ENCODE measurements at regions not wholly inside any gene's neighbourhood (a gene's known extent, or its start where the extent isn't known, plus 50 kb on each side); places are given as distances from the start of the nearest gene placed in this dataset.

- dilution Hi-C loops (cut with MboI; ENCODE audit: extremely low pct_ligation_motif_present, low sequenced_read_pairs) = no loop called here
- H3K9me1 ChIP-seq (ENCODE audit: control insufficient read depth, extremely low read depth, insufficient read depth, low read length) = no peaks in the 10 kb centered on the region
- TF ChIP-seq CTCF (optimal IDR thresholded peaks at IDR 0.05 in 1 of 3, IDR thresholded peaks at IDR 0.05 in 1 of 3, conservative IDR thresholded peaks at IDR 0.05 in 1 of 3; ENCODE audit: extremely low read depth in 1 of 3, insufficient read depth in 2 of 3, low read length in 3 of 3) (no peak), EZH2 (IDR thresholded peaks at IDR 0.05; ENCODE audit: low read length) (no peak)
- H3K4me2 ChIP-seq (ENCODE audit: control insufficient read depth, extremely low read depth, insufficient read depth, low read depth, low read length) = no peak overlapping the region
- no peak overlapping the region for H3K27ac ChIP-seq (ENCODE audit: control insufficient read depth, insufficient read depth, low read length)
- H3K36me3 ChIP-seq (ENCODE audit: control insufficient read depth in 2 of 2, extremely low read depth in 1 of 2, insufficient read depth in 2 of 2, low read length in 2 of 2) = no peaks in the 10 kb centered on the region
- H4K20me1 ChIP-seq (ENCODE audit: control insufficient read depth, extremely low read depth, insufficient read depth, low read length) = no peaks in the 10 kb centered on the region
- no peak for FAIRE-seq
- no peak for DNase-seq (ENCODE audit: low read depth, low spot score)
- no peak overlapping the region for H3K9ac ChIP-seq (ENCODE audit: control insufficient read depth, extremely low read depth, insufficient read depth, low read length)
- H3K9me3 ChIP-seq (ENCODE audit: control insufficient read depth, low read depth, low read length) = peaks cover 4% of the 10 kb centered on the region
- no peak overlapping the region for H3K4me3 ChIP-seq (ENCODE audit: control insufficient read depth in 2 of 3, extremely low read depth in 1 of 3, insufficient read depth in 2 of 3, low read depth in 1 of 3, low read length in 3 of 3)
- H3K79me2 ChIP-seq (ENCODE audit: control insufficient read depth, insufficient read depth, low read length) = no peaks in the 10 kb centered on the region
- H2AFZ ChIP-seq (ENCODE audit: control insufficient read depth, low read length) = no peak overlapping the region
- H3K27me3 ChIP-seq (ENCODE audit: control insufficient read depth, extremely low read depth, insufficient read depth, low read length) = no peaks in the 10 kb centered on the region
- no peaks in the 10 kb centered on the region for H3K4me1 ChIP-seq (ENCODE audit: control insufficient read depth, extremely low read depth, insufficient read depth, low read length)
These were observed 266.2 kb upstream of the FOXF1 start for GRCh38 chr16:86244158-86244557.

GRCh38 chr16:86244936-86245335 is 265.4 kb upstream of the FOXF1 start:
- Histone ChIP-seq H3K9me1 (ENCODE audit: control insufficient read depth, extremely low read depth, insufficient read depth, low read length) (no peaks in the 10 kb centered on the region), H4K20me1 (ENCODE audit: control insufficient read depth, extremely low read depth, insufficient read depth, low read length) (no peaks in the 10 kb centered on the region), H3K79me2 (ENCODE audit: control insufficient read depth, insufficient read depth, low read length) (no peaks in the 10 kb centered on the region), H3K27ac (ENCODE audit: control insufficient read depth, insufficient read depth, low read length) (no peak overlapping the region), H3K9me3 (ENCODE audit: control insufficient read depth, low read depth, low read length) (peaks cover 4% of the 10 kb centered on the region), H3K4me2 (ENCODE audit: control insufficient read depth, extremely low read depth, insufficient read depth, low read depth, low read length) (no peak overlapping the region), H3K4me3 (ENCODE audit: control insufficient read depth in 2 of 3, extremely low read depth in 1 of 3, insufficient read depth in 2 of 3, low read depth in 1 of 3, low read length in 3 of 3) (no peak overlapping the region), H3K4me1 (ENCODE audit: control insufficient read depth, extremely low read depth, insufficient read depth, low read length) (no peaks in the 10 kb centered on the region), H2AFZ (ENCODE audit: control insufficient read depth, low read length) (no peak overlapping the region), H3K9ac (ENCODE audit: control insufficient read depth, extremely low read depth, insufficient read depth, low read length) (no peak overlapping the region), H3K27me3 (ENCODE audit: control insufficient read depth, extremely low read depth, insufficient read depth, low read length) (no peaks in the 10 kb centered on the region), H3K36me3 (ENCODE audit: control insufficient read depth in 2 of 2, extremely low read depth in 1 of 2, insufficient read depth in 2 of 2, low read length in 2 of 2) (no peaks in the 10 kb centered on the region)
- FAIRE-seq (no peak), DNase-seq (ENCODE audit: low read depth, low spot score) (no peak)
- TF ChIP-seq EZH2 (IDR thresholded peaks at IDR 0.05; ENCODE audit: low read length) (no peak), CTCF (optimal IDR thresholded peaks at IDR 0.05 in 1 of 3, IDR thresholded peaks at IDR 0.05 in 1 of 3, conservative IDR thresholded peaks at IDR 0.05 in 1 of 3; ENCODE audit: extremely low read depth in 1 of 3, insufficient read depth in 2 of 3, low read length in 3 of 3) (no peak)
- dilution Hi-C loops (cut with MboI; ENCODE audit: extremely low pct_ligation_motif_present, low sequenced_read_pairs) = no loop called here

Data from keratinocyte (primary cell).